CD8-positive, alpha-beta memory T cell (primary cell): ENCODE measurements at regions not wholly inside any gene's neighbourhood (a gene's known extent, or its start where the extent isn't known, plus 50 kb on each side); places are given as distances from the start of the nearest gene placed in this dataset.

ENCODE experiments used
- CTCF ChIA-PET: fragments of 350-600 bp; sonication (Branson Sonifier 250); formaldehyde crosslinking; loops from one replicate; lab custom pipeline; 2021; ENCODE audit warnings: antibody characterized with exemption; lab: Charles Lee
- POLR2A ChIA-PET: fragments of 350-600 bp; sonication (Branson Sonifier 250); formaldehyde crosslinking; loops from one replicate; lab custom pipeline; 2021; ENCODE audit warnings: antibody characterized with exemption; lab: Charles Lee
- DNase-seq, 5 donors: peaks; one replicate each; pipeline versions ENCODE4 v3.0.0 to v3.0.0-alpha.2; 2020 to 2022; ENCODE audit warnings: mixed read lengths in 1 of 5
- H3K27ac ChIP-seq: one replicate; pipeline ENCODE4 v1.7.0; 2013; ENCODE audit warnings: low read depth, mild to moderate bottlenecking, low read length, moderate library complexity
- H3K27me3 ChIP-seq: 2 replicates; pipeline ENCODE4 v1.7.0; 2013; ENCODE audit warnings: low read length, mild to moderate bottlenecking; ENCODE audit not compliant: insufficient read depth, poor library complexity, severe bottlenecking
- H3K36me3 ChIP-seq: 2 replicates; pipeline ENCODE4 v1.7.0; 2013; ENCODE audit warnings: mild to moderate bottlenecking, low read length, moderate library complexity; ENCODE audit not compliant: insufficient read depth
- H3K4me1 ChIP-seq: 2 replicates; pipeline ENCODE4 v1.7.0; 2013; ENCODE audit warnings: mild to moderate bottlenecking, low read length, moderate library complexity; ENCODE audit not compliant: insufficient read depth
- H3K4me3 ChIP-seq: 2 replicates; pipeline ENCODE4 v1.7.0; 2013; ENCODE audit warnings: mild to moderate bottlenecking, low read length
- H3K9me3 ChIP-seq: 2 replicates; pipeline ENCODE4 v1.7.0; 2013; ENCODE audit warnings: mild to moderate bottlenecking, low read length
- H3K27ac Mint-ChIP-seq, 8 donors: one replicate each; pipeline ENCODE4 v1.8.0; 2020 to 2021; ENCODE audit warnings: mixed read lengths in 8 of 8, mild to moderate bottlenecking in 6 of 8, inconsistent platforms in 3 of 8, moderate library complexity in 3 of 8
- H3K27me3 Mint-ChIP-seq, 2 donors: one replicate each; pipeline ENCODE4 v1.8.0; 2020 to 2021; ENCODE audit warnings: mixed read lengths in 2 of 2, mild to moderate bottlenecking in 1 of 2, moderate library complexity in 1 of 2
- H3K36me3 Mint-ChIP-seq, 3 donors: one replicate each; pipeline ENCODE4 v1.8.0; 2020 to 2021; ENCODE audit warnings: mixed read lengths in 3 of 3, inconsistent platforms in 1 of 3, mild to moderate bottlenecking in 1 of 3
- H3K4me1 Mint-ChIP-seq, 3 donors: one replicate each; pipeline ENCODE4 v1.8.0; 2020 to 2021; ENCODE audit warnings: mixed read lengths in 3 of 3, inconsistent platforms in 1 of 3, mild to moderate bottlenecking in 1 of 3
- H3K4me3 Mint-ChIP-seq, 7 donors: one replicate each; pipeline ENCODE4 v1.8.0; 2020 to 2021; ENCODE audit warnings: mixed read lengths in 7 of 7, mild to moderate bottlenecking in 6 of 7, moderate library complexity in 4 of 7, inconsistent platforms in 2 of 7
- H3K9me3 Mint-ChIP-seq, 5 donors: one replicate each; pipeline ENCODE4 v1.8.0; 2020 to 2022; ENCODE audit warnings: mixed read lengths in 5 of 5, mild to moderate bottlenecking in 3 of 5, moderate library complexity in 2 of 5, inconsistent platforms in 1 of 5

GRCh38 chr2:59590798-59591197 is 962.7 kb downstream of the BCL11A start:
- POLR2A ChIA-PET, result no interaction called here

GRCh38 chr2:59589881-59590280 is 963.6 kb downstream of the BCL11A start:
- no peaks in the 10 kb centered on the region for H3K4me1 ChIP-seq
- no peaks in the 10 kb centered on the region for H3K9me3 ChIP-seq
- H3K36me3 Mint-ChIP-seq, result no peaks in the 10 kb centered on the region
- ChIA-PET POLR2A (no interaction called here), CTCF (interaction anchor here (1.1 kb wide), 1 partner anchor 10 kb away, joined by 3 read pairs; no protein-coding TSS in a partner anchor)
- no peak for DNase-seq
- H3K9me3 Mint-ChIP-seq, result peaks cover 0 to 3% (median 0%) of the 10 kb centered on the region in 5 donors
- no peak overlapping the region for H3K27ac ChIP-seq
- H3K4me3 ChIP-seq, result no peak overlapping the region
- no peaks in the 10 kb centered on the region for H3K27me3 Mint-ChIP-seq
- H3K4me3 Mint-ChIP-seq, result no peak overlapping the region
- H3K4me1 Mint-ChIP-seq, result no peaks in the 10 kb centered on the region
- no peaks in the 10 kb centered on the region for H3K36me3 ChIP-seq
- no peak overlapping the region for H3K27ac Mint-ChIP-seq
- H3K27me3 ChIP-seq, result no peaks in the 10 kb centered on the region

More at GRCh38 chr2:59590798-59591197, 962.7 kb downstream of the BCL11A start:
- no peaks in the 10 kb centered on the region for H3K27me3 ChIP-seq
- peaks cover 0 to 3% (median 0%) of the 10 kb centered on the region in 5 donors for H3K9me3 Mint-ChIP-seq
- no peak overlapping the region for H3K27ac Mint-ChIP-seq
- no peak for DNase-seq
- H3K4me3 ChIP-seq, result no peak overlapping the region
- H3K9me3 ChIP-seq, result no peaks in the 10 kb centered on the region
- CTCF ChIA-PET, result interaction anchor here (1.1 kb wide), 1 partner anchor 9 kb away, joined by 3 read pairs; no protein-coding TSS in a partner anchor
- no peak overlapping the region for H3K27ac ChIP-seq
- no peak overlapping the region for H3K4me3 Mint-ChIP-seq
- no peaks in the 10 kb centered on the region for H3K27me3 Mint-ChIP-seq
- no peaks in the 10 kb centered on the region for H3K36me3 Mint-ChIP-seq
- H3K4me1 ChIP-seq, result no peaks in the 10 kb centered on the region
- H3K36me3 ChIP-seq, result no peaks in the 10 kb centered on the region
- H3K4me1 Mint-ChIP-seq, result no peaks in the 10 kb centered on the region

- Mint-ChIP-seq H3K4me3 (no peak overlapping the region), H3K36me3 (no peaks in the 10 kb centered on the region), H3K9me3 (peaks cover 0 to 4% (median 0%) of the 10 kb centered on the region in 5 donors), H3K27ac (no peak overlapping the region), H3K4me1 (no peaks in the 10 kb centered on the region), H3K27me3 (no peaks in the 10 kb centered on the region)
- POLR2A ChIA-PET, result no interaction called here
- Histone ChIP-seq H3K4me3 (no peak overlapping the region), H3K27ac (no peak overlapping the region), H3K9me3 (no peaks in the 10 kb centered on the region), H3K36me3 (no peaks in the 10 kb centered on the region), H3K27me3 (no peaks in the 10 kb centered on the region), H3K4me1 (no peaks in the 10 kb centered on the region)
- CTCF ChIA-PET, result no interaction called here
- DNase-seq, result no peak
Measured at GRCh38 chr2:59588286-59588685, 965.2 kb downstream of the BCL11A start.

GRCh38 chr2:59586176-59586575 is 967.3 kb downstream of the BCL11A start:
- Mint-ChIP-seq H3K27ac (no peak overlapping the region), H3K4me1 (no peaks in the 10 kb centered on the region), H3K9me3 (peaks cover 0 to 4% (median 2%) of the 10 kb centered on the region in 5 donors), H3K4me3 (no peak overlapping the region), H3K36me3 (no peaks in the 10 kb centered on the region), H3K27me3 (no peaks in the 10 kb centered on the region)
- no peak overlapping the region for H3K4me3 ChIP-seq
- H3K4me1 ChIP-seq, result no peaks in the 10 kb centered on the region
- no peaks in the 10 kb centered on the region for H3K9me3 ChIP-seq
- CTCF ChIA-PET, result no interaction called here
- no peaks in the 10 kb centered on the region for H3K36me3 ChIP-seq
- POLR2A ChIA-PET, result no interaction called here
- no peak for DNase-seq
- no peaks in the 10 kb centered on the region for H3K27me3 ChIP-seq
- H3K27ac ChIP-seq, result no peak overlapping the region

- Histone ChIP-seq H3K27me3 (no peaks in the 10 kb centered on the region), H3K27ac (no peak overlapping the region), H3K36me3 (no peaks in the 10 kb centered on the region), H3K4me1 (no peaks in the 10 kb centered on the region), H3K9me3 (no peaks in the 10 kb centered on the region), H3K4me3 (no peak overlapping the region)
- POLR2A ChIA-PET, result no interaction called here
- H3K9me3 Mint-ChIP-seq, result peaks cover 0 to 4% (median 2%) of the 10 kb centered on the region in 5 donors
- no peak for DNase-seq
- no peaks in the 10 kb centered on the region for H3K27me3 Mint-ChIP-seq
- H3K27ac Mint-ChIP-seq, result no peak overlapping the region
- H3K4me3 Mint-ChIP-seq, result no peak overlapping the region
- no peaks in the 10 kb centered on the region for H3K36me3 Mint-ChIP-seq
- CTCF ChIA-PET, result no interaction called here
- H3K4me1 Mint-ChIP-seq, result no peaks in the 10 kb centered on the region
Measured at GRCh38 chr2:59585655-59586054, 967.8 kb downstream of the BCL11A start.

GRCh38 chr2:59584958-59585357 is 968.5 kb downstream of the BCL11A start:
- peak overlapping the region in 1 of 8 donors; percentile 72 for H3K27ac Mint-ChIP-seq
- DNase-seq, result no peak
- H3K36me3 Mint-ChIP-seq, result no peaks in the 10 kb centered on the region
- Histone ChIP-seq H3K36me3 (no peaks in the 10 kb centered on the region), H3K27me3 (no peaks in the 10 kb centered on the region), H3K4me1 (no peaks in the 10 kb centered on the region), H3K27ac (no peak overlapping the region), H3K9me3 (no peaks in the 10 kb centered on the region), H3K4me3 (no peak overlapping the region)
- no peaks in the 10 kb centered on the region for H3K27me3 Mint-ChIP-seq
- no peak overlapping the region for H3K4me3 Mint-ChIP-seq
- ChIA-PET POLR2A (no interaction called here), CTCF (no interaction called here)
- peaks cover 0 to 4% (median 2%) of the 10 kb centered on the region in 5 donors for H3K9me3 Mint-ChIP-seq
- no peaks in the 10 kb centered on the region for H3K4me1 Mint-ChIP-seq

- CTCF ChIA-PET, result no interaction called here
- Histone ChIP-seq H3K27ac (no peak overlapping the region), H3K36me3 (no peaks in the 10 kb centered on the region), H3K27me3 (no peaks in the 10 kb centered on the region), H3K4me3 (no peak overlapping the region), H3K4me1 (no peaks in the 10 kb centered on the region), H3K9me3 (no peaks in the 10 kb centered on the region)
- peaks cover 0 to 4% (median 2%) of the 10 kb centered on the region in 5 donors for H3K9me3 Mint-ChIP-seq
- POLR2A ChIA-PET, result no interaction called here
- H3K4me1 Mint-ChIP-seq, result no peaks in the 10 kb centered on the region
- no peak overlapping the region for H3K27ac Mint-ChIP-seq
- no peak for DNase-seq
- H3K27me3 Mint-ChIP-seq, result no peaks in the 10 kb centered on the region
- no peak overlapping the region for H3K4me3 Mint-ChIP-seq
- no peaks in the 10 kb centered on the region for H3K36me3 Mint-ChIP-seq
Measured at GRCh38 chr2:59583173-59583765, 970.2 kb downstream of the BCL11A start.

- H3K27me3 ChIP-seq, result no peaks in the 10 kb centered on the region
- H3K27ac ChIP-seq, result no peak overlapping the region
- H3K4me1 ChIP-seq, result no peaks in the 10 kb centered on the region
- Mint-ChIP-seq H3K36me3 (no peaks in the 10 kb centered on the region), H3K4me3 (no peak overlapping the region), H3K4me1 (no peaks in the 10 kb centered on the region), H3K9me3 (peaks cover 0 to 6% (median 4%) of the 10 kb centered on the region in 5 donors), H3K27ac (no peak overlapping the region), H3K27me3 (no peaks in the 10 kb centered on the region)
- H3K4me3 ChIP-seq, result no peak overlapping the region
- DNase-seq, result no peak
- no peaks in the 10 kb centered on the region for H3K36me3 ChIP-seq
- CTCF ChIA-PET, result no interaction called here
- POLR2A ChIA-PET, result no interaction called here
- no peaks in the 10 kb centered on the region for H3K9me3 ChIP-seq
Measured at GRCh38 chr2:59578349-59578748, 975.1 kb downstream of the BCL11A start.
